IMR-90 (cell line): ENCODE measurements at regions not wholly inside any gene's neighbourhood (a gene's known extent, or its start where the extent isn't known, plus 50 kb on each side); places are given as distances from the start of the nearest gene placed in this dataset.
"Not testable (repeated sequence)": the region's sequence is repeated elsewhere in the genome, so short reads cannot be mapped to it uniquely, and the experiment has no call there.

Source experiments
- BHLHE40 ChIP-seq: fragments of 150-350 bp; IDR thresholded peaks from 2 replicates; pipeline ENCODE4 v1.6.1; 2016; ENCODE audit warnings: mild to moderate bottlenecking, low read depth, low read length
- CEBPB ChIP-seq: IDR thresholded peaks from 2 replicates; pipeline ENCODE4 v1.6.1; 2012; ENCODE audit warnings: low read depth, low read length, improper control_type of control experiment
- CHD1 ChIP-seq: IDR thresholded peaks from 2 replicates; pipeline ENCODE4 v1.6.1; 2012; ENCODE audit warnings: low read depth, low read length, improper control_type of control experiment
- ELK1 ChIP-seq: fragments of 150-350 bp; IDR thresholded peaks from 2 replicates; pipeline ENCODE4 v1.6.1; 2016; ENCODE audit warnings: low read depth, mild to moderate bottlenecking, low read length, moderate library complexity, borderline replicate concordance
- FOS ChIP-seq: fragments of 150-350 bp; IDR thresholded peaks from 2 replicates; pipeline ENCODE4 v1.6.1; 2016; ENCODE audit warnings: low read depth, low read length
- MAFK ChIP-seq: IDR thresholded peaks from 2 replicates; pipeline ENCODE4 v1.6.1; 2012; ENCODE audit warnings: low read depth, low read length, improper control_type of control experiment
- MXI1 ChIP-seq: IDR thresholded peaks from 2 replicates; pipeline ENCODE4 v1.6.1; 2012; ENCODE audit warnings: low read depth, mild to moderate bottlenecking, low read length, moderate library complexity, borderline replicate concordance
- POLR2A ChIP-seq: IDR thresholded peaks from 2 replicates; pipeline ENCODE4 v1.6.1; 2012; ENCODE audit warnings: mild to moderate bottlenecking, low read depth, low read length
- RAD21 ChIP-seq: IDR thresholded peaks from 2 replicates; pipeline ENCODE4 v1.6.1; 2012; ENCODE audit warnings: low read length, improper control_type of control experiment
- RCOR1 ChIP-seq: IDR thresholded peaks from 2 replicates; pipeline ENCODE4 v1.6.1; 2012; ENCODE audit warnings: mild to moderate bottlenecking, low read length, improper control_type of control experiment; ENCODE audit not compliant: insufficient replicate concordance
- RFX5 ChIP-seq: IDR thresholded peaks from 2 replicates; pipeline ENCODE4 v1.8.0; 2012; ENCODE audit warnings: low read depth, mild to moderate bottlenecking, low read length, moderate library complexity
- SMC3 ChIP-seq: fragments of 150-350 bp; IDR thresholded peaks from 2 replicates; pipeline ENCODE4 v1.6.1; 2016; ENCODE audit warnings: low read depth, mild to moderate bottlenecking, antibody characterized with exemption, low read length, moderate library complexity
- TF ChIP-seq, protein P1 (sequence below): conservative IDR thresholded peaks from 2 replicates; pipeline ENCODE4 v1.5.1; 2012; ENCODE audit warnings: mild to moderate bottlenecking, low read depth, low read length, improper control_type of control experiment
- TF ChIP-seq, protein P2 (sequence below): fragments of 150-350 bp; IDR thresholded peaks from 2 replicates; pipeline ENCODE4 v1.6.1; 2017; ENCODE audit warnings: mild to moderate bottlenecking, antibody characterized with exemption, low read length, low read depth

DNA sequence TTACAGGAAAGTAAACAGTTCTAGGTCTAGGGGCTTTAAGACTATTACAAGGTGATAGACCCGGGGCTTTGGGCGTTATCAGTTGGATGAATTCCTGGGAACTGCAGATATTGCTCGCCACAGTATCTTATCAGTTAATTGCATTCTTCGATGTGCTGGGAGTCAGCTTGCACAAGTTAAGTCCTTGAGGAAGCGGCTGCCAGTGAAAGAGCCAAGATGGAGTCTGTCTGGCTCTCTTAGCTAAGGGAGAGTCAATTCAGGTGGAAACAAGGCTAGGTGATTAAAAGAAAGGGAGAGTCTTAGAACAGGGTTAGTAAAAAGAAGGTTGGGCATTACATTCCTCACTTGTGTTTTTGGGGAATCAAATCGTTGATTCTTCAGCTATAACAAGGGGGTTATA, 130.6 kb upstream of the ZNF195 start:
- TF ChIP-seq CHD1, RAD21, POLR2A, MXI1, ELK1, CEBPB, RFX5, MAFK, SMC3, FOS, RCOR1, BHLHE40: not testable (repeated sequence)
- TF ChIP-seq, protein P1, sequence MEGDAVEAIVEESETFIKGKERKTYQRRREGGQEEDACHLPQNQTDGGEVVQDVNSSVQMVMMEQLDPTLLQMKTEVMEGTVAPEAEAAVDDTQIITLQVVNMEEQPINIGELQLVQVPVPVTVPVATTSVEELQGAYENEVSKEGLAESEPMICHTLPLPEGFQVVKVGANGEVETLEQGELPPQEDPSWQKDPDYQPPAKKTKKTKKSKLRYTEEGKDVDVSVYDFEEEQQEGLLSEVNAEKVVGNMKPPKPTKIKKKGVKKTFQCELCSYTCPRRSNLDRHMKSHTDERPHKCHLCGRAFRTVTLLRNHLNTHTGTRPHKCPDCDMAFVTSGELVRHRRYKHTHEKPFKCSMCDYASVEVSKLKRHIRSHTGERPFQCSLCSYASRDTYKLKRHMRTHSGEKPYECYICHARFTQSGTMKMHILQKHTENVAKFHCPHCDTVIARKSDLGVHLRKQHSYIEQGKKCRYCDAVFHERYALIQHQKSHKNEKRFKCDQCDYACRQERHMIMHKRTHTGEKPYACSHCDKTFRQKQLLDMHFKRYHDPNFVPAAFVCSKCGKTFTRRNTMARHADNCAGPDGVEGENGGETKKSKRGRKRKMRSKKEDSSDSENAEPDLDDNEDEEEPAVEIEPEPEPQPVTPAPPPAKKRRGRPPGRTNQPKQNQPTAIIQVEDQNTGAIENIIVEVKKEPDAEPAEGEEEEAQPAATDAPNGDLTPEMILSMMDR: not testable (repeated sequence)
- TF ChIP-seq, protein P2, sequence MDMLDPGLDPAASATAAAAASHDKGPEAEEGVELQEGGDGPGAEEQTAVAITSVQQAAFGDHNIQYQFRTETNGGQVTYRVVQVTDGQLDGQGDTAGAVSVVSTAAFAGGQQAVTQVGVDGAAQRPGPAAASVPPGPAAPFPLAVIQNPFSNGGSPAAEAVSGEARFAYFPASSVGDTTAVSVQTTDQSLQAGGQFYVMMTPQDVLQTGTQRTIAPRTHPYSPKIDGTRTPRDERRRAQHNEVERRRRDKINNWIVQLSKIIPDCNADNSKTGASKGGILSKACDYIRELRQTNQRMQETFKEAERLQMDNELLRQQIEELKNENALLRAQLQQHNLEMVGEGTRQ: not testable (repeated sequence)
